NCI-H774 (cell line): ENCODE measurements at regions not wholly inside any gene's neighbourhood (a gene's known extent, or its start where the extent isn't known, plus 50 kb on each side); places are given as distances from the start of the nearest gene placed in this dataset.

Experiments used
- DNase-seq: peaks from one replicate; lab custom pipeline; 2025; lab: John Stamatoyannopoulos, UW

- DNase-seq: no peak
These were observed 623.6 kb upstream of the TENM3 start for GRCh38 chr4:181619651-181620050.

GRCh38 chr4:181637186-181638105, 605.8 kb upstream of the TENM3 start:
- no peak for DNase-seq

GRCh38 chr4:181643466-181643865, 599.7 kb upstream of the TENM3 start:
- DNase-seq: no peak

GRCh38 chr4:181645489-181645888, 597.7 kb upstream of the TENM3 start:
- DNase-seq: no peak

GRCh38 chr4:181646864-181647263, 596.3 kb upstream of the TENM3 start:
- DNase-seq: no peak

- no peak for DNase-seq
These were observed 595.6 kb upstream of the TENM3 start for GRCh38 chr4:181647396-181648147.

- no peak for DNase-seq
These were observed 593.0 kb upstream of the TENM3 start for GRCh38 chr4:181650033-181650825.

GRCh38 chr4:181656748-181657147, 586.5 kb upstream of the TENM3 start:
- DNase-seq: no peak

- no peak for DNase-seq
These were observed 584.0 kb upstream of the TENM3 start for GRCh38 chr4:181659202-181659601.

- peak; percentile 19 for DNase-seq
These were observed 583.3 kb upstream of the TENM3 start for GRCh38 chr4:181659876-181660275.

- DNase-seq: no peak
These were observed 582.1 kb upstream of the TENM3 start for GRCh38 chr4:181661090-181661489.

GRCh38 chr4:181661923-181662322, 581.3 kb upstream of the TENM3 start:
- DNase-seq: no peak

- DNase-seq: no peak
These were observed 580.8 kb upstream of the TENM3 start for GRCh38 chr4:181662383-181662782.

GRCh38 chr4:181670506-181670905, 572.7 kb upstream of the TENM3 start:
- DNase-seq: no peak

- DNase-seq: no peak
These were observed 571.5 kb upstream of the TENM3 start for GRCh38 chr4:181671672-181672071.

GRCh38 chr4:181672751-181673150, 570.5 kb upstream of the TENM3 start:
- no peak for DNase-seq

GRCh38 chr4:181674315-181674875, 568.8 kb upstream of the TENM3 start:
- no peak for DNase-seq

GRCh38 chr4:181676546-181676945, 566.7 kb upstream of the TENM3 start:
- no peak for DNase-seq

GRCh38 chr4:181677201-181677600, 566.0 kb upstream of the TENM3 start:
- DNase-seq: no peak

GRCh38 chr4:181677621-181678020, 565.6 kb upstream of the TENM3 start:
- DNase-seq: no peak

- no peak for DNase-seq
These were observed 563.4 kb upstream of the TENM3 start for GRCh38 chr4:181679754-181680153.
